ENCODE measurements at regions not wholly inside any gene's neighbourhood (a gene's known extent, or its start where the extent isn't known, plus 50 kb on each side); places are given as distances from the start of the nearest gene placed in this dataset.

- dilution Hi-C loops (cut with MboI; ENCODE audit: extremely low pct_ligation_motif_present, low sequenced_read_pairs): no loop called here
These were observed 703.1 kb upstream of the FZD8 start for GRCh38 chr10:36345175-36345533.

More at GRCh38 chr10:36345175-36345533, 703.1 kb upstream of the FZD8 start:
- FAIRE-seq (no peak), DNase-seq (ENCODE audit: low read depth, low spot score) (no peak)
- H3K4me2 ChIP-seq (ENCODE audit: insufficient read depth, low read length): no peak overlapping the region
- no peak overlapping the region for H3K4me3 ChIP-seq (replicated peaks in 1 of 3; ENCODE audit: insufficient read depth in 1 of 3, low read depth in 1 of 3, low read length in 3 of 3)
- TF ChIP-seq EZH2 (IDR thresholded peaks at IDR 0.05; ENCODE audit: borderline replicate concordance, low read depth, low read length, severe bottlenecking): no peak
- TF ChIP-seq, protein P1, sequence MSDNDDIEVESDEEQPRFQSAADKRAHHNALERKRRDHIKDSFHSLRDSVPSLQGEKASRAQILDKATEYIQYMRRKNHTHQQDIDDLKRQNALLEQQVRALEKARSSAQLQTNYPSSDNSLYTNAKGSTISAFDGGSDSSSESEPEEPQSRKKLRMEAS (IDR thresholded peaks at IDR 0.05; ENCODE audit: insufficient read depth, insufficient read length): no peak
- no peak for TF ChIP-seq FOS (IDR thresholded peaks at IDR 0.05; ENCODE audit: borderline replicate concordance, insufficient read depth, low read length)
- TF ChIP-seq CTCF (IDR thresholded peaks at IDR 0.05; ENCODE audit: extremely low read depth in 1 of 2, insufficient read depth in 1 of 2, low read depth in 1 of 2, low read length in 2 of 2): no peak
- TF ChIP-seq POLR2AphosphoS5 (IDR thresholded peaks at IDR 0.05; ENCODE audit: insufficient read depth, low read depth, low read length): no peak
- no peak for TF ChIP-seq GATA2 (IDR thresholded peaks at IDR 0.05; ENCODE audit: insufficient read depth, insufficient read length, low read depth, low read length)
- no peak for TF ChIP-seq POLR2A (IDR thresholded peaks at IDR 0.05; ENCODE audit: low read depth, low read length)
- no peak for TF ChIP-seq MYC (IDR thresholded peaks at IDR 0.05; ENCODE audit: low read depth, low read length)
- no peak for TF ChIP-seq JUN (IDR thresholded peaks at IDR 0.05; ENCODE audit: borderline replicate concordance, insufficient read depth, insufficient read length, low read depth)
- H3K27me3 ChIP-seq (ENCODE audit: control insufficient read depth in 2 of 2, insufficient read depth in 2 of 2, low read length in 2 of 2): no peaks in the 10 kb centered on the region
- no peaks in the 10 kb centered on the region for H3K9me1 ChIP-seq (replicated peaks; ENCODE audit: control insufficient read depth, extremely low read depth, insufficient read depth, low read length)
- no peaks in the 10 kb centered on the region for H3K36me3 ChIP-seq (ENCODE audit: control insufficient read depth in 2 of 2, extremely low read depth in 1 of 2, insufficient read depth in 2 of 2, low read length in 2 of 2)
- intact Hi-C loops (cut with micrococcal nuclease): no loop called here
- H3K79me2 ChIP-seq (ENCODE audit: control insufficient read depth, insufficient read depth, low read length): no peaks in the 10 kb centered on the region
- no peaks in the 10 kb centered on the region for H3K4me1 ChIP-seq (ENCODE audit: control insufficient read depth, extremely low read depth, insufficient read depth, low read length)
- H3K9me3 ChIP-seq (replicated peaks; ENCODE audit: control insufficient read depth, insufficient read depth, low read length): no peaks in the 10 kb centered on the region
- H3K27ac ChIP-seq (ENCODE audit: insufficient read depth, low read depth, low read length): no peak overlapping the region
- H2AFZ ChIP-seq (ENCODE audit: low read depth, low read length): no peak overlapping the region
- BruUV-seq (replicated peaks): no TSS peak
- ChIA-PET POLR2A (no interaction called here), CTCF (interaction anchor here (0.6 to 1.2 kb wide), 2 partner anchors 13 to 127 kb away, joined by 3 to 5 read pairs; no protein-coding TSS in a partner anchor)
- H3K9ac ChIP-seq (replicated peaks; ENCODE audit: extremely low read depth, insufficient read depth, low read length): no peak overlapping the region
- no peaks in the 10 kb centered on the region for H4K20me1 ChIP-seq (replicated peaks; ENCODE audit: control insufficient read depth, extremely low read depth, insufficient read depth, low read length)

Data from endothelial cell of umbilical vein (primary cell).